Mesendoderm (in vitro differentiated cells): ENCODE measurements at regions not wholly inside any gene's neighbourhood (a gene's known extent, or its start where the extent isn't known, plus 50 kb on each side); places are given as distances from the start of the nearest gene placed in this dataset.

Experiments
- DNase-seq: peaks from one replicate; pipeline ENCODE4 v3.0.0; 2013
- H2AK5ac ChIP-seq: 2 replicates; pipeline ENCODE4 v1.6.1; 2013; ENCODE audit warnings: low read length, inconsistent platforms
- H2BK120ac ChIP-seq: 2 replicates; pipeline ENCODE4 v1.6.1; 2013; ENCODE audit warnings: low read depth, mild to moderate bottlenecking, low read length, moderate library complexity, mixed read lengths
- H2BK15ac ChIP-seq: replicated peaks from 2 replicates; pipeline ENCODE4 v1.6.1; 2013; ENCODE audit warnings: low read depth, mild to moderate bottlenecking, moderate library complexity
- H2BK5ac ChIP-seq: 2 replicates; pipeline ENCODE4 v1.6.1; 2013; ENCODE audit warnings: low read length, inconsistent platforms
- H3K18ac ChIP-seq: 2 replicates; pipeline ENCODE4 v1.6.1; 2013; ENCODE audit warnings: mild to moderate bottlenecking, low read length, mixed read lengths
- H3K23ac ChIP-seq: one replicate; pipeline ENCODE4 v1.6.1; 2013; ENCODE audit warnings: low read length
- H3K27ac ChIP-seq: 2 replicates; pipeline ENCODE4 v1.5.1; 2013; ENCODE audit warnings: low read depth, mild to moderate bottlenecking, inconsistent platforms, low read length, moderate library complexity
- H3K27me3 ChIP-seq: 2 replicates; pipeline ENCODE4 v1.6.1; 2013; ENCODE audit warnings: low read length, control low read depth, mild to moderate bottlenecking, inconsistent platforms; ENCODE audit not compliant: insufficient read depth, poor library complexity
- H3K36me3 ChIP-seq: 2 replicates; pipeline ENCODE4 v1.6.1; 2013; ENCODE audit warnings: low read length, inconsistent platforms; ENCODE audit not compliant: control insufficient read depth, insufficient read depth
- H3K4ac ChIP-seq: one replicate; pipeline ENCODE4 v1.6.1; 2013; ENCODE audit warnings: low read depth, mild to moderate bottlenecking, low read length, moderate library complexity
- H3K4me1 ChIP-seq: 2 replicates; pipeline ENCODE4 v1.6.1; 2013; ENCODE audit warnings: low read depth, low read length, inconsistent platforms; ENCODE audit not compliant: control insufficient read depth
- H3K4me2 ChIP-seq: 2 replicates; pipeline ENCODE4 v1.6.1; 2013; ENCODE audit warnings: low read length
- H3K4me3 ChIP-seq: 2 replicates; pipeline ENCODE4 v1.5.1; 2013; ENCODE audit warnings: mild to moderate bottlenecking, low read length
- H3K56ac ChIP-seq: one replicate; pipeline ENCODE4 v1.6.1; 2013; ENCODE audit warnings: low read length
- H3K79me1 ChIP-seq: 2 replicates; pipeline ENCODE4 v1.6.1; 2013; ENCODE audit warnings: low read length, inconsistent platforms
- H3K79me2 ChIP-seq: 2 replicates; pipeline ENCODE4 v1.6.1; 2013; ENCODE audit warnings: mild to moderate bottlenecking, low read length; ENCODE audit not compliant: control insufficient read depth, insufficient read depth
- H3K9ac ChIP-seq: 2 replicates; pipeline ENCODE4 v1.6.1; 2013; ENCODE audit warnings: low read length, inconsistent platforms
- H4K5ac ChIP-seq: one replicate; pipeline ENCODE4 v1.6.1; 2013; ENCODE audit warnings: low read length
- H4K8ac ChIP-seq: one replicate; pipeline ENCODE4 v1.6.1; 2013; ENCODE audit warnings: low read depth, mild to moderate bottlenecking, control low read depth, low read length, moderate library complexity
- WGBS: extraction: QIAGEN DNeasy Blood & Tissue Kit; methylation state at CpG from one replicate; pipeline ENCODE4 v1.1.7; 2013; ENCODE audit warnings: low lambda C conversion rate, missing lambda C conversion rate; ENCODE audit not compliant: insufficient coverage; ENCODE audit errors: extremely low coverage; 5-methylcytosine and 5-hydroxymethylcytosine counted together

DNA sequence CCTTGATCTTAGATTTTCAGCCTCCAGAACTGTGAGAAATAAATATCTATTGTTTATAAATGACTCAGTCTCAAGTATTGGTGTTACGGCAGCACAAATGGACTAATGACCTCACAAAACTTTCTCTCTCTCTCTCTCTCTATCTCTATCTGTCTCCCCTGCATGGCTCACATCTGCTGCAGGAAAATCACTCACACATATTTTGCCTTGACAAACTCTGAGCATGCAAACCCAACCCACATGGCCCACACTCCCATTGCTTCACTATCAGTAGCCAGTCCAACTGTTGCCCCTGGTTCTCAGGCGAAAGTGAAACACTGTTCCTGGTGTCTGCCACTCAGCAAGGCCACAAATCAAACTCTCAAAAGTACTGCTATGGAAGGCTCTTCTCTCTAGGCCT, 66.4 kb upstream of the PIK3R1 start:
- no peak for DNase-seq
- Histone ChIP-seq H3K9ac (no peak overlapping the region), H2BK120ac (no peak overlapping the region), H3K4me3 (no peak overlapping the region), H3K79me1 (no peaks in the 10 kb centered on the region), H3K27ac (no peak overlapping the region), H3K18ac (no peak overlapping the region), H3K4ac (no peak overlapping the region), H4K8ac (no peak overlapping the region), H3K23ac (no peak overlapping the region), H4K5ac (no peak overlapping the region), H3K4me2 (no peak overlapping the region), H2BK15ac (no peak overlapping the region), H3K79me2 (no peaks in the 10 kb centered on the region), H2AK5ac (no peak overlapping the region), H2BK5ac (no peak overlapping the region), H3K36me3 (no peaks in the 10 kb centered on the region), H3K27me3 (no peaks in the 10 kb centered on the region), H3K4me1 (no peaks in the 10 kb centered on the region), H3K56ac (no peak overlapping the region)
- WGBS: no CpG with 5 or more reads among the region's 2 CpGs

DNA sequence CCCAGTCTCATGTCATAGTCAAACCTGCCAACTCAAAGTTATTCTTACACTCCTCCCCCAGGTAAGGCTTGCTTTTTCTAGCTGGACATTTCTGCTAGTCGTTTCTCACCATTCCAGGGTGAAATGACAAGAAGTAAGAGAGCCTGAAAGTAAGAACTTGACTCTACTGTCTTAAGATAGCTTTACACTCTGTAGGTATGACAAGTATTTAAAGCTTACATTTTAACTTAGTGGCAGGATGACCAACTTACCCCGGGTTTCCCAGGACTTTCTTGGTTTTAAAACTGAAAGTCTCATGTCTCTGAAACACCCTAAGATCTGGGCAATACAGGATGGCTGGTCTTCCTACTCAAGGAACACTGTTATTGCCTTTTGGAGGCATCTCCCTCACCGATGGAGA, 67.5 kb upstream of the PIK3R1 start:
- no peak overlapping the region for H2BK5ac ChIP-seq
- WGBS: no CpG with 5 or more reads among the region's 3 CpGs
- no peaks in the 10 kb centered on the region for H3K79me2 ChIP-seq
- H3K4me3 ChIP-seq: no peak overlapping the region
- no peak overlapping the region for H2BK120ac ChIP-seq
- no peak overlapping the region for H3K4me2 ChIP-seq
- no peaks in the 10 kb centered on the region for H3K79me1 ChIP-seq
- H3K4me1 ChIP-seq: no peaks in the 10 kb centered on the region
- DNase-seq: no peak
- H3K9ac ChIP-seq: no peak overlapping the region
- H3K4ac ChIP-seq: no peak overlapping the region
- H2BK15ac ChIP-seq: no peak overlapping the region
- no peaks in the 10 kb centered on the region for H3K27me3 ChIP-seq
- no peak overlapping the region for H4K5ac ChIP-seq
- H3K56ac ChIP-seq: no peak overlapping the region
- H3K36me3 ChIP-seq: no peaks in the 10 kb centered on the region
- no peak overlapping the region for H3K27ac ChIP-seq
- H2AK5ac ChIP-seq: no peak overlapping the region
- H3K18ac ChIP-seq: no peak overlapping the region
- H3K23ac ChIP-seq: no peak overlapping the region
- no peak overlapping the region for H4K8ac ChIP-seq

DNA sequence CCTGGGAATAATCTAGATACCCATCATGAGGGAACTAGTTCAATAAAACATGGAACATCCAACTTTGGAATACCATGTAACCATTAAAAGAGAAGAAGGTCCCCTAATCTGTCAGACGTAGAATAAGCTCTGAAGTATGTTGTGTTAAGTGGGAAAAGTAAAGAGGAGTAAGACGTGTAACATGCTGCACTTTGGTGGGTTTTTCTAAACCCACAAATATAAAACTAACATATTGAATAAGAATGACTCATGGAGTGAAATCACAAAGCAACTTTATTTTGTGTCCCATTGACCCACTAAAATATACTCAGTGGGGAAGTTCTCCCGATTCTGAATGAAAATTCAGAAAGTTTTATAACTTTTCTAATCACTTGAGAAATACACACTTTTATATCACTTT, 67.9 kb upstream of the PIK3R1 start:
- H2BK15ac ChIP-seq: no peak overlapping the region
- H4K8ac ChIP-seq: no peak overlapping the region
- H3K79me1 ChIP-seq: no peaks in the 10 kb centered on the region
- no peak overlapping the region for H2BK120ac ChIP-seq
- no peak overlapping the region for H4K5ac ChIP-seq
- H3K4me1 ChIP-seq: no peaks in the 10 kb centered on the region
- H3K4ac ChIP-seq: no peak overlapping the region
- no peak overlapping the region for H3K23ac ChIP-seq
- no peak overlapping the region for H3K4me2 ChIP-seq
- H3K79me2 ChIP-seq: no peaks in the 10 kb centered on the region
- H2AK5ac ChIP-seq: no peak overlapping the region
- H3K4me3 ChIP-seq: no peak overlapping the region
- H3K36me3 ChIP-seq: no peaks in the 10 kb centered on the region
- no peaks in the 10 kb centered on the region for H3K27me3 ChIP-seq
- no peak overlapping the region for H3K18ac ChIP-seq
- H3K9ac ChIP-seq: no peak overlapping the region
- no CpG with 5 or more reads among the region's 3 CpGs for WGBS
- H3K27ac ChIP-seq: no peak overlapping the region
- no peak overlapping the region for H2BK5ac ChIP-seq
- H3K56ac ChIP-seq: no peak overlapping the region
- no peak for DNase-seq

DNA sequence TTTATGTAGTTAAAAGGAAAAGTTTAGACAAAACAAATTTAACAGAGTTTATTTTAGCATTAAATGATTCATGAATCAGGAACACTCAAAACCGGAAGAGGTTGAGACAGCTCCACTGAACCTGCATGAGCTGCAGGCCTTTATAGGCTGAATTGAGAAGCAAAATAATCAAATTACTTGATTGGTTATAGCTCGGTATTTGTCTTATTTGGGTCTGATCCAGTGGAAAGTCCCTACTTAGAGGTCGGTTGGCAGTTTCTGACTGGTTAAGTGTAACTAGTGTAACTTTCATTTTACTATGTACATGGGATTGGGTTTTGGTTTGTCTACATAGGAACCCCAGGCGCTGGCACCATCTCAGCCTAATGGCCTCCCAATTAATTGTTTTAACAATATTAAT, 74.1 kb upstream of the PIK3R1 start:
- Histone ChIP-seq H4K8ac (no peak overlapping the region), H3K27ac (no peak overlapping the region), H2BK15ac (no peak overlapping the region), H2AK5ac (no peak overlapping the region), H3K4me3 (no peak overlapping the region), H3K4me2 (no peak overlapping the region), H3K18ac (no peak overlapping the region), H3K4ac (no peak overlapping the region), H3K79me2 (no peaks in the 10 kb centered on the region), H3K23ac (no peak overlapping the region), H4K5ac (no peak overlapping the region), H3K56ac (no peak overlapping the region), H3K79me1 (no peaks in the 10 kb centered on the region), H3K4me1 (no peaks in the 10 kb centered on the region), H3K36me3 (no peaks in the 10 kb centered on the region), H2BK5ac (no peak overlapping the region), H2BK120ac (no peak overlapping the region), H3K27me3 (no peaks in the 10 kb centered on the region), H3K9ac (no peak overlapping the region)
- no peak for DNase-seq
- no CpG with 5 or more reads among the region's 4 CpGs for WGBS

DNA sequence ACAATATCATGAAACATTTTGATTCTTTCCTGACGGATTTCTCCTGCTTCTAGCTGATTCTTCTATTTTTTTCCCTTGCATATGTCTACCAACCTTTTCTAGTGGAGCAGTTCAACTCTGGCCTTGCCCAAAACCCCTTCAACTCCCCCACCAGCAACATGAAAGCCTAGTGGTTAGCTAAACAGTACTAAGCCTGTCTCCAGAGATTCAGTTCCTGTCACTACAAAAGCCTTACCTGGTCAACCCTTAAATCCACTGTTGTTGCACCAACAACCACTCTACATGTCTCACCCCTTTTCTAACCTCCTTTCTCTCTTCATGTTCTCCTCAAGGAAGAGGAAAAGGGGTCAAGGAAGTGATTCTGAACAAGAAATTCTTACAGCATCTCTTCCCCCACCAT, 74.8 kb upstream of the PIK3R1 start:
- WGBS: no CpG with 5 or more reads among the region's 1 CpG
- H2BK120ac ChIP-seq: no peak overlapping the region
- DNase-seq: no peak
- H2BK5ac ChIP-seq: no peak overlapping the region
- no peak overlapping the region for H3K9ac ChIP-seq
- no peak overlapping the region for H2BK15ac ChIP-seq
- H3K56ac ChIP-seq: no peak overlapping the region
- H3K4me3 ChIP-seq: no peak overlapping the region
- H4K5ac ChIP-seq: no peak overlapping the region
- no peak overlapping the region for H3K23ac ChIP-seq
- no peak overlapping the region for H4K8ac ChIP-seq
- no peaks in the 10 kb centered on the region for H3K36me3 ChIP-seq
- no peak overlapping the region for H3K18ac ChIP-seq
- H3K4me2 ChIP-seq: no peak overlapping the region
- no peak overlapping the region for H3K27ac ChIP-seq
- no peaks in the 10 kb centered on the region for H3K79me1 ChIP-seq
- H3K4ac ChIP-seq: no peak overlapping the region
- no peaks in the 10 kb centered on the region for H3K4me1 ChIP-seq
- H2AK5ac ChIP-seq: no peak overlapping the region
- no peaks in the 10 kb centered on the region for H3K79me2 ChIP-seq
- no peaks in the 10 kb centered on the region for H3K27me3 ChIP-seq

DNA sequence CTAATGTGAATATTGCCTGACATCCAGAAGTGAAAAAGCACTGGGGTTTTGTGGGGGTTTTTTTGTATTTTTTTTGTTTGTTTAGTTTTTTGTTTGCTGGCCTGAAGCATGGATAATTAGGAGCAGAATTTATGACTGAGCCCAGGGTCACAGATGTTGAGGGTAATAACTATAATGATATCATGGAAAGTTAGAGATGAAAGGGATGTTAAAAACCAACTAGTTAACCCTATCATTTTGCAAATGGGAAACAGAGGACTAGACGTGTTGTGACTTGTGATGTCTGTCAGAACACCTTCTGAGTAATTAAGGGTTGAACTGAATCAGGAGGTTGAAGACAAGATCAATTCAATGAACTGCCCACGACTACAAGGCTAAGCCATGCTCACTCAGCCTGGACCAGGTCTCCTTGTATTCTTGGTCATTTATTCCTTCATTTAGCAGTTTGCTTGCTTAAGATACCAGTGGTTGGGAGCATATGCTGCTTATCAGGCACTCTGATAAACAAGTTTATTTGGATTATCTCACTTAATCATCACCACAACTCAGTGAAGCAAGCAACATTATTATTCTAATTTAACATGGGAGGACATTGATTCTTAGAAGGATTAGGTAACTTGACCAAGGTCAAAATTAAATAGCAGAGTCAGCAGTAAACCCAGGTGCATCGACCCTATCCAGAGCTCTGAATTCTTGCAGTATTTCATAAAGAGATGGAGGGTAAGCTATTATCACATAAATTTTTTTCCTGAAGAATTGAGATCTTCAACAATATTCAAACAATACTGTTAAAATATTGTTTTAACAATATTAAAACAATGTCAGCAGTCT, 75.7 kb upstream of the PIK3R1 start:
- Histone ChIP-seq H2BK15ac (no peak overlapping the region), H2BK120ac (no peak overlapping the region), H3K27me3 (no peaks in the 10 kb centered on the region), H4K8ac (no peak overlapping the region), H4K5ac (no peak overlapping the region), H3K18ac (no peak overlapping the region), H2AK5ac (no peak overlapping the region), H3K23ac (no peak overlapping the region), H3K9ac (no peak overlapping the region), H3K79me2 (no peaks in the 10 kb centered on the region), H3K79me1 (no peaks in the 10 kb centered on the region), H3K4me1 (no peaks in the 10 kb centered on the region), H3K4ac (no peak overlapping the region), H2BK5ac (no peak overlapping the region), H3K56ac (no peak overlapping the region), H3K4me3 (no peak overlapping the region), H3K27ac (no peak overlapping the region), H3K36me3 (no peaks in the 10 kb centered on the region), H3K4me2 (no peak overlapping the region)
- peak; percentile 60 for DNase-seq
- WGBS: no CpG with 5 or more reads among the region's 3 CpGs
